Right ventricle myocardium superior (tissue), 1 donor: ENCODE measurements at regions not wholly inside any gene's neighbourhood (a gene's known extent, or its start where the extent isn't known, plus 50 kb on each side); places are given as distances from the start of the nearest gene placed in this dataset.

ENCODE experiments used
- ATAC-seq: fragments of 200-7000 bp; cut with Tn5 transposase; one replicate; pipeline ENCODE4 v1.9.1; 2020; ENCODE audit warnings: mild to moderate bottlenecking; ENCODE audit not compliant: poor library complexity
- DNase-seq: peaks from one replicate; pipeline ENCODE4 v3.0.0-alpha.2; 2020
- intact Hi-C: fragments of 100-400 bp; cut with DNase I; formaldehyde crosslinking; loops from one replicate; pipeline ENCODE4 v1.11.2; 2022
- donor health status: DM: no; HTN: yes; CAD: no; lungs with severe emphysema.

GRCh38 chr3:116841003-116841735 lies 131.6 kb downstream of the TUSC7 start:
- intact Hi-C loops: no loop called here
- DNase-seq (no peak), ATAC-seq (no peak)

GRCh38 chr3:116842254-116842957 lies 132.8 kb downstream of the TUSC7 start:
- DNase-seq (no peak), ATAC-seq (no peak)
- intact Hi-C loops: no loop called here

GRCh38 chr3:116848248-116848829 lies 138.8 kb downstream of the TUSC7 start:
- intact Hi-C loops: no loop called here
- no peak for DNase-seq
- no peak for ATAC-seq

GRCh38 chr3:116849261-116849688 lies 139.7 kb downstream of the TUSC7 start:
- intact Hi-C loops: no loop called here
- ATAC-seq: no peak
- DNase-seq: no peak

GRCh38 chr3:116852803-116853202 lies 143.2 kb downstream of the TUSC7 start:
- DNase-seq: no peak
- no peak for ATAC-seq
- intact Hi-C loops: no loop called here

GRCh38 chr3:116863270-116863770 lies 153.7 kb downstream of the TUSC7 start:
- DNase-seq (no peak), ATAC-seq (no peak)
- intact Hi-C loops: no loop called here

GRCh38 chr3:116863822-116864589 lies 154.4 kb downstream of the TUSC7 start:
- intact Hi-C loops: no loop called here
- DNase-seq (no peak), ATAC-seq (no peak)

- intact Hi-C loops: no loop called here
- DNase-seq (no peak), ATAC-seq (no peak)
Observed at GRCh38 chr3:116864590-116864927, 155.0 kb downstream of the TUSC7 start.

- intact Hi-C loops: no loop called here
- ATAC-seq: no peak
- no peak for DNase-seq
Observed at GRCh38 chr3:116870379-116870778, 160.8 kb downstream of the TUSC7 start.

- ATAC-seq (no peak), DNase-seq (no peak)
- intact Hi-C loops: no loop called here
Observed at GRCh38 chr3:116871905-116872304, 162.3 kb downstream of the TUSC7 start.

GRCh38 chr3:116872688-116873087 lies 163.1 kb downstream of the TUSC7 start:
- intact Hi-C loops: no loop called here
- ATAC-seq (no peak), DNase-seq (no peak)

- ATAC-seq (no peak), DNase-seq (no peak)
- intact Hi-C loops: no loop called here
Observed at GRCh38 chr3:116873142-116873541, 163.6 kb downstream of the TUSC7 start.

GRCh38 chr3:116877968-116878367 lies 168.4 kb downstream of the TUSC7 start:
- intact Hi-C loops: no loop called here
- no peak for ATAC-seq
- no peak for DNase-seq

- intact Hi-C loops: no loop called here
- DNase-seq (no peak), ATAC-seq (no peak)
Observed at GRCh38 chr3:116886202-116886893, 176.8 kb downstream of the TUSC7 start.

- intact Hi-C loops: no loop called here
- DNase-seq (no peak), ATAC-seq (no peak)
Observed at GRCh38 chr3:116896116-116896515, 186.5 kb downstream of the TUSC7 start.

- no peak for ATAC-seq
- no peak for DNase-seq
- intact Hi-C loops: no loop called here
Observed at GRCh38 chr3:116897382-116897781, 187.8 kb downstream of the TUSC7 start.

- DNase-seq: no peak
- intact Hi-C loops: no loop called here
- ATAC-seq: no peak
Observed at GRCh38 chr3:116899253-116899652, 189.7 kb downstream of the TUSC7 start.

GRCh38 chr3:116905334-116905733 lies 195.8 kb downstream of the TUSC7 start:
- intact Hi-C loops: no loop called here
- no peak for ATAC-seq
- no peak for DNase-seq

GRCh38 chr3:116905794-116906193 lies 196.2 kb downstream of the TUSC7 start:
- intact Hi-C loops: no loop called here
- no peak for ATAC-seq
- DNase-seq: no peak
